NK-92 (cell line): ENCODE measurements at regions not wholly inside any gene's neighbourhood (a gene's known extent, or its start where the extent isn't known, plus 50 kb on each side); places are given as distances from the start of the nearest gene placed in this dataset.
"Not testable (repeated sequence)": the region's sequence is repeated elsewhere in the genome, so short reads cannot be mapped to it uniquely, and the experiment has no call there.

Source experiments
- DNase-seq: peaks from one replicate; lab custom pipeline; 2025; ENCODE audit not compliant: unreplicated experiment; lab: John Stamatoyannopoulos, UW

DNA sequence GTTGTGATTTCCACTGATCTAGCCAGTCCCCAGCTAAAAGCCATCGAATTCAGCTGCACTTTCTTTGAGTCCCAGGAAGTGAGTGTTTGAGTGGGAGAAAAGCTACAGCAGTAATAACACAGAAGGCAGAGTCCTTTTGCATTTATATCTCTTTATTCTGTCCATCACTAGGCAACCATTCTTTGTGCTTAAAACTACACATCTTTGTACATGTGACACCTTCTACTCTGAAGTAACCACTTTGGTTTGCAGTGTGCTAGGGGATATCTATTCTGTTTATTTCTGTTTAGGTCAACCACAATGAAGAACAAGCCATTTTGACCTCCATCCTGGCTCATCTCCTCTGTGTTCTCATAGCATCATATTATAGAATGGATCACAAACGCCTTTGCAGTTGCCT lies 226.0 kb upstream of the SERP2 start:
- no peak for DNase-seq

DNA sequence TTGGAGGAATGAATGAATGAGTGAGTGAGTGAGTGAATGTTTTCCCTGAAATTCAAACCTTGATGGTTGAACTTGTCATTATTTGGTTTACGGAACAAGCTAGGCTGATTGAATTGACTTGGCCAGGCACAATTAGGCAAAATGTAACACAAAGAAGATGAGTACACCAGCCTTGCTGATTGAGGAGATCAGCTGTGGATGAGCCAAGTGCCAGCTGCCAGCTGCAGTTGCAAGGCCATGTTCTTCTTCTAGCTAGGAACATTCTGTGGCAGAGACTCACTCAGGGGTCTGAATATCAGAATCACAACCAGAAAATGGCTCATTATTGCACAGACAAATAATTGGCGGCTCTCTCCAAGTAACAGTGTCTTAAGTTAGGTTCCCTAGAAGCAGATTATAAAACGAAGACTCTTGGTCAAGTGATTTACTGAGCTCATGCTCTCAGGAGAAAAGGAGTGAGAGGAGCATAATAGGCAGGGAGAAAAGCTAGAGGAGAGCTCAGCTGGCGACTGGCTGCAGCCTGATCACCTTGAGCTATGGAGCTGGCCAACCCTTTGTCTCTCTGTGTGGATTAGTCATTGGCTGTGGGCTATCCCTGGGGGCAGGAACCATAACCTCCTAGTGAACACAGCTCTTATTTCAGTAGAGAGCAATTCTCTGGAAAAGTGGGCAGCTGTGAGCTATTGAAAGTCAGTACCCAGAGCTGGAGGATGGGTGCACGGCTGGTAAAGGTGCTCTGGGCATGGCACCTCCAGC lies 225.3 kb upstream of the SERP2 start:
- DNase-seq: no peak

DNA sequence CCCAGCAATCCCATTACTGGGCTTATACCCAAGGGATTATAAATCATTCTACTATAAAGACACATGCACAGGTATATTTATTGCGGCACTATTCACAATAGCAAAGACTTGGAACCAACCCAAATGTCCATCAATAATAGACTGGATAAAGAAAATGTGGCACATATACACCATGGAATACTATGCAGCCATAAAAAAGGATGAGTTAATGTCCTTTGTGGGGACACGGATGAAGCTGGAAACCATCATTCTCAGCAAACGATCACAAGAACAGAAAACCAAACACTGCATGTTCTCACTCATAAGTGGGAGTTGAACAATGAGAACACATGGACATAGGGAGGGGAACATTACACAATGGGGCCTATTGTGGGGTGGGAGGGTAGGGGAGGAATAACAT lies 224.4 kb upstream of the SERP2 start:
- not testable (repeated sequence) for DNase-seq

DNA sequence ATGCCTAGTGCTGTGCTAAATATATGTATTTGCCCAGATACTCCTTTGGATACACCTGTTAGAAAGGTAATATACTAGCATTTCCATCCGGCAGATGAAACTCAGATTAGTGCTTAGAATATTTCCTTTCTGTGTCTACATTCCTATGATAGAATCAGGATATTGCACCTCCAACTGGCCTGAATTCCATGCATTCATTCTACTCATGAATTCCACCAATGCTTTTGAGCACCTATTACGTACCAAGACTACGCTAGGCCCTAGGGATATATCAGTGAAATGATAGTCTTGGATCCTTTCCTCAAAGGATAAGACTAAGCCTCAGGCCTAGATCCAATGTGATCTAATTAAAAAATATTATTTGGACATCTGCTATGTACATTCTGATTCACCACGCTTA lies 223.8 kb upstream of the SERP2 start:
- no peak for DNase-seq

DNA sequence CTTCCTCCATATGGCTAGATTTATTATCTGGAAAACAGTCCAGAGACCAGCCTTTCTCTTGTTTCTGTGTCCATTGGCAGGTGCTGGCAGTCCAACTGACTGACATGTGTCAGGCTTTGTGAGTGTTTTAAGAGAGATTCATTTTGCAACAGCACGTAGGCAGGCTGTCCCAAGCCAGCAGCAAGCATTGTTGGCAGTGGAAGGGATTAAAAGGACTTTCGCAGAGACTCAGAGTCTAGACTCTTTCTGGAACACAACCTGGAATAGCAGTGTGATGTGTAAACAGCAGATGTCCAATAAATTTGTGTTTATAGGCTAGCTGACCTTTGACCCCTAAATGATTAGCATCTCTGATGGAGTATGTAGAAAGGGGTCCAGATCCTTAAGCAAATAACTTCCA lies 222.2 kb upstream of the SERP2 start:
- no peak for DNase-seq

DNA sequence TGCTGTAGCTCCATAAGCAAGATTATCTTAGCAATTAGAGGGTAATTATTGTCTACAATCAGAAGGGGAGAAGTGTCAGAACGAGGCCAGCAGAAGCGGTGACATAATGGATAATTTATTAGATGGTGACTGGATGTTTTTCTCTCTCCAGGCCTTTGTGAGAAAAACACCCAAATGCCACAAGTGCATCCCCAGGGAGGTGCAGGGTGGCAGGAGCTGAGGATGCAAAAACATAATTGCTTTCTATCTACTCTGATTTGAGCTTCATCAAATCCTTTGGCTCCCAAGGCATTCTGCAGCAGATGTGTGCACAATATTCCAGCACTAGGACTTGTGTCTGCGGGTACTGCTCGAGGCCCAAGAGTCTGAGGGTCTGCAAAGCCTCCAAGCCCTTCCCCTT lies 220.1 kb upstream of the SERP2 start:
- no peak for DNase-seq

DNA sequence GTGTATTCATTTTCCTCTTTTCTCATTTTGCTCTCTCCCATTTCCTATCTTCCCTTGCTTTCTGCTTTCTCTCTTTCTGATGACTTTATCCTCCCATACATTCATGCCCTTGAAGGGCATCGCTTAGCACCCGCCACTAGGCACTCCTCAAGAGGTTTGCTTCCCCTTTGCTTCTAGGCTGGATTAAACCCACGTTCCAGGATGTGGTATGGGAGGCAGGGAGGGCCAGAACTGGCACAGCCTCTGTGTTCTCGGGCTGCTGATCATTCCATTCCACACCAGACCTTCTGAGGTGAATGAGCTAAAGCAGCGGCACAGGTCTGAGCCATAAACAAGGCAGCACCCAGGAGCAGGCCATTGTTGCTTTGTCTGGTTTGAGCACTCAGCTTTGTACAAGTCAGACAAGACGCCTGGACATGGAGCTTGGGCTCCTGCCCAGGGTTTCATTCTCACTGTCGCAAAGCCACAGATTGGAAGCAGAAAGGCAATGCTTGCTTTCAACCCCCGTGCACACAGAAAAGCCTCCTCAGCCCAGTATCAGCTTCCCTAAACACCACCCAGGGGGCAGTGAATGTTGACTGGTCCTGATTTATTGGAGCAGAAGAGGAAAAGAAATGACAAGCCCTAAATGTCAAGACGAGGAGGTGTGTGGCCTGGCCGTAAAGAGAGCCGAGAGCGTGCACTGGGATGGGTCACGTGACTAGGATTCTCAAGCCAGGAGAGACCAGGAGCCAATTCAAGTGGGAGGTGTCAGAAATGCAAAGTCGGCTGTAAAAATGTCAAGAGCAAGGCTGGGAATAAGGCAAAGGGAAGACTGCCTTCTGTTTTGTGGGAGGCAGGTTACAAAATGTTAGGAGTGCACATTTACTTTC lies 218.0 kb upstream of the SERP2 start:
- DNase-seq: no peak

DNA sequence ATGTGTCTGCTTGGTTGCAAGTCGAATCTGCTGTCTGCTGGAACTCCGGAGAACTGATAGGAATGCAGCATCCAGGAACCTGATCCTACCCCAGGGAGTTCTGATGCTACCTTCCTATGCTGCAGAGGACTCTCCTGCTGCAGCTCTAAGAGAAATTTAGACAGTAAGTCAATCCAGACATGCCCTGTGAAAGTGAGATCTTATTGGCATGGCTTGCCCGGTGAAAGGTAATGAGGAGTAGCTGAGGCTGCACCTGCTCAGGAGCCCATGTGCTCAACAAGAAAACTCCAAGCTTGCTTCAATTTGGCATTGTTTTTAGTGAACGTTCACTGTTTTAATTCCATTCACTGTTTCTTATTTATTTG lies 217.3 kb upstream of the SERP2 start:
- no peak for DNase-seq

DNA sequence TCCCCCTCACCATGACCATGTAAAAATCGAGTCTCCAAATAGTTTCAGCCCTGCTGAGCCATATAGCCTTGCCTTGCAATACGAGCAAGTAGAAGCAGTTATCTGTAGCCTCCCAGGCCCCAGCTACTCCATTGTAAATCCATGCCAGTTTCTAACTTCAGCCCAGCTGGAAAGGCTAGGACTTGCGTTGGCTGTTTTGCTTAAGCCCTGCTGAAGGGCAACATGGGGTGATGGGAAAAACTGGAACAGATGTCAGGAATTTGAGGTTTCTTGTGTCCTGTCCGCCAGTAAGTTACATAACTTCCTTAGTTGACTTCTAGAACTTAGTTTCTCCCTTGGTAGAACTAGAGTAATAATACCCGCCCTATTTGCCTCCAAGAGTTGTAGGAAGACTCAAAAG lies 216.0 kb upstream of the SERP2 start:
- DNase-seq: no peak

DNA sequence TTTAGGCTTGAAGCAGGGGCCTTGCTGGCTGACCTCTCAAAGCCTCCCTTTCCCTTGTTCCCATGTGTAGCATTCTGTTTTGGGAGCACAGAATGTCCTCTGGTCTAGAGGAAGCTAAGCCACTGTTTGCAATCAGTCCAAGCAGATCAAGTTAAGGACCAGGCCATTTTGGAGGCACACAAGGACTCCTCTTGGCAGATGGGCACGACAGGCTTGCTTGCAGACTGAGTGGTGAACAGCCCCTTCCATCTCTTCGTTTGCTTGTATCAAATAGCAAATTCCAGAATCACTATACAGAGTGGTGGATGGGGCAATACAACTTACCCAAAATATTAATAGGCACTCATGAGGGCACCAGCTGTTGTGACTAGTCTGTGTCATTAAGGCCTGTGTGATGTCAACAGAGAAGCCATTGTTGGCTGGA lies 215.5 kb upstream of the SERP2 start:
- DNase-seq: no peak

DNA sequence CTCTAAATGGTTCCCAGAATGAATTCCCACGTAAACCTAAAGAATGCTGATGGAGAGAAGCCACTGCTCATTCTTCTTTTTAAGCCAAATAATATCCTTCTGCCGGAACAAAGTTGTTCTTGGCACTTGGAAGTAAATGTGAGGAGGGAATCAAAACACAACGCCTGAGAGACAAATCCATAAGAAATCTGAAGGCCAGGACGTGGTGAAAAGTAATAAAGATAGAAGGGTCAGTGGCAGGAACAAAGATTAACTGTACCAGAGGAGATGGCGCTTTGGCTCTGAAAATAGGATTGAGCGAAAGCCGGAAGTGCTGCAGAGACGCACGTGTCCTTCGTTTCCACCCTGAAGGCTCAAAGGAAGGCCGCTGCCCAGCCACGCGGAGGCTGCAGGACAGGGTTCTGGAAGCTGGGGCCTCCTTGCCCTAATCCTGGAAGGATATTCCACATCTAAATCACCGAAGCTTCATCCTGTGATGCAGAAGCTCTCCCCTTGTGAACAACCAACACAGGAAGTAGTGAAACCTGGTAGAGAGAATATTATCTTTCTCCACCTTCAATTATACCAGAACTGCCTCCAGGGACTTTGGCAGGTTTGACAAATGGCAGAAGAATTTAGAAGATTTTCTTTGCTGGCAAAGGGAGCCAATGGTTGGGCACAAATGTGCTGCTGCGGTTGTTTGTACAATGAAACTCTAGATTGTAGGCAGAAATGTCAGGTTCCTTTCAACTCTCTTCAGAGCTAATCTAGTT lies 214.6 kb upstream of the SERP2 start:
- no peak for DNase-seq

DNA sequence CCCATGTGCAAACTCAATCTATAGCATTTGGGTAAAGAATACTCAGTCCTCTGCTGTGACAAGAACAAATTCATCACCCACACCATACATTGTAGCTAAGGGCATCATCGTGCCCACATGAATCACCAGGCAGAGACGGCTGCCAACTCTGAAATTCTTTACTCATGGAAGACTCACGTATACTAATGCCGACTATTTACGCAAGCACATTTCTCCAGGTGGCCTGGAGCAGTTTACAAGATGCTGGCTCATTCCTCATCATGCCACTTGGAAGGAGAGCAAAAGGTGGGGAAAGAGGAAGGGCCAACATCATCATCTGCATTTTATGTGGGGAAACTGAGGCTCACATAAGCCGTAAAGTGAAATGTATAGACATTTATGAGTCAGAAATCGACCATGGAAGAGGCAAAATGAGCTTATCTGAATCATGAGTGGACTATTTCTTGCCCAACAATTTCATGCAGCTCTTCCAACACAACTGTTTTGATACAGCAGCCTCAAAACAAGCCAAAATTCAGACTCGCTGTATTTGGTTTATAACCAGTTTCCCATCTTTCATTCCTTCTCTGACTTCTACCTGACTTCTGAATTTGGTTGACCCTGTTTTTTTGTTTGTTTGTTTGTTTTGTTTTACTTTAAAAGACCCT lies 213.9 kb upstream of the SERP2 start:
- no peak for DNase-seq

DNA sequence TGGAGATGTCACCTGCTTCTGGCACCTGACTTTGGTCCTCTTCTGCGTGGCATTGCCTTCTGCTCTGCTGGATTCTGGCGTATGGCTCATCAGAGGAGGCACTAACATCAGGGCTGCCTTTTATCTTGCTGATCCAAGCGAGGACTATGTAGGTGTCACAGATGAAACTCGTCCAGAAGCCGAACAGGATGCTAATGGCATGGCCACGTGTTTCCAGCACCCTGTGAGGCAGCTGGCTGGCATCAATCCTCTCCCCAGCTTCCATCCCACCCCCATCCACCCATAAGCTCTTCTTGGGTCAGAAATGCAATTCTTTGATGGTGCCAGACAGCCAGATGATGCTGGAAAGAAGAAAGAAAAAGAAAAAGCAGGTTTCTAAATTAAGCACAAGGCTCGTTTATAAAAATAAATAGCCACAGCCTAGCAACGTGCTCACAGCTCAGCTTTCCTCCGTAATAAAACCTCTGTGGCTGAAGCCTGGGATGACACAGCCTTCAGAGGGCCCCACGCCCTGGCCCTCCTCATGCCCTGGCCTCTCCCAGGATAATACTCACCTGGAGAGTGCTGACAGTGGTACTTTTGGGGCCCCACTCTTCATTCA lies 212.9 kb upstream of the SERP2 start:
- no peak for DNase-seq

DNA sequence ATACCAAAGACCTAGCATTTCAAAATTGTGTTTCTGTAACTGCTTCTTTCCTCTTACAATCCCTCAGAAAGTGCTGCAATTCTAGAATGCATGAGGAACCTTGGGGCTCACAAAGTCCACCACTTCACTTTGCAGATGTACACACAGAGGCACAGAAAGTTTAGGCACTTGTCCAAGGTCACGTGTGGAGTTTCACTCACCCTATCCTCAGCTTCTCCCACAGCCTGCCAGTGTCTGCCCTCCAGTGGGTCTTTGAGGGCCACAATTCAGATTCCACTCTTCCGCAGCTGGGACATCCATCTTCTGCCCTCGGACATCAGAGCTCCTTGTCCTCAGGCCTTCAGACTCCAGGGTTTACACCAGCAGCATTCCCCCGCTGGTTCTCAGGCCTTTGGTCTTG lies 210.5 kb upstream of the SERP2 start:
- no peak for DNase-seq

DNA sequence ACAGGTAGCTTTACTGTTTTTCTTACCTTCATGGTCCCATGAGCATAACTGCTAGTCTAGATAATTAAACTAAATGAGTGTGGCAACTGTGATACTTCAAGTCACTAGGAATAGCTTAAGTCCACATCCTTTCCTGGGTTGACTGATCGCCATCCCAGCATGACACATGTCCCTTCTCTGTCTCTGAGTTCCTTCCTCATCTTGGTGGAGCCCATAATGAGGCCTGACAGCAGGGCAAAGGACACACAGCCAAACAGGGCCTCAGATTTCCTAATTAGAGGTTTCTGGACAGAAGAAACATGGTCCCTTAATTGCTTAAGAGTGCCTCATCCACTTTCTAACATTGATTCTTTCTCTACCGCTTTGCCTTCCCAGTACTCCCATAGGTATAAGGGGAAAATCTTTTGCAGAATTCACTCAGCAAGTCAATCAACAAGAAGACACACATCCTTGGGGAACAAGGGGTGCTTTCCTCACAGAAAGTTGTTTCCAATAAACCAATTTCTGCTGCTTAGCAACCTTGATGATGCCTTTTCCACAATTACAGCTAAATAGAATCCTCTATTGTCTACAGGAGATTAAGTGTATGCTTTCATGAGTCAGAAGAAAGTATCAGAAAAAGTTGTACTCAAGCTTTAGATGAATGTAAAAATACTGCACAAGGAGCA lies 208.3 kb upstream of the SERP2 start:
- no peak for DNase-seq

DNA sequence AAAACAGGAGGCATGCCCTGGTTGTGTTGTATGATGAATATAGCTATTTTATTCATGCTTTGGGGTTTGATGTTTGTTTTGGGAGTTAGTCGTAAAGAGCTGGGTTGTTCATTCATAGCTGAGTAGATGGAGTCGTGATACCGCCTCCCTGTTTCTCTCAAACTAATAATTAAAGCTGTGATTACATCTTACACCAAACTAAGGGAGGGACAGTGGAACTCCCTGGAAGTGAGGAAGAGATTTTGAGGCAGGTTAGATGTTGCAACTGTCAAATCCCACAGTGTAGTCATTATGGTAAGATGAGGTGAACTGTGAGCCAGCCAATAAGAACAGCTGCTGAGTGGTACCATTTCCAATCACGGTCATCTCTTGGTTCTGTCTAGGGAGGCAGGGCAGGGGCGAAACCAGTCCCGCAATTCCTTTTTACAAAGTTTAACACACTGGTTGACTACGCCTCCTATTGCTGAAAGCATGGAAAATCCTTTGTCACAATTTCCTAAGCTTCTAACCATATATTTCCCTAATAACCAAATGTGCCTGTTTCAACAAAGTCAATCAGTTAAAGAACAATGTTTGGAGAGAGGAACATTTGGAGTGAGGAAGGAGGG lies 207.6 kb upstream of the SERP2 start:
- no peak for DNase-seq

DNA sequence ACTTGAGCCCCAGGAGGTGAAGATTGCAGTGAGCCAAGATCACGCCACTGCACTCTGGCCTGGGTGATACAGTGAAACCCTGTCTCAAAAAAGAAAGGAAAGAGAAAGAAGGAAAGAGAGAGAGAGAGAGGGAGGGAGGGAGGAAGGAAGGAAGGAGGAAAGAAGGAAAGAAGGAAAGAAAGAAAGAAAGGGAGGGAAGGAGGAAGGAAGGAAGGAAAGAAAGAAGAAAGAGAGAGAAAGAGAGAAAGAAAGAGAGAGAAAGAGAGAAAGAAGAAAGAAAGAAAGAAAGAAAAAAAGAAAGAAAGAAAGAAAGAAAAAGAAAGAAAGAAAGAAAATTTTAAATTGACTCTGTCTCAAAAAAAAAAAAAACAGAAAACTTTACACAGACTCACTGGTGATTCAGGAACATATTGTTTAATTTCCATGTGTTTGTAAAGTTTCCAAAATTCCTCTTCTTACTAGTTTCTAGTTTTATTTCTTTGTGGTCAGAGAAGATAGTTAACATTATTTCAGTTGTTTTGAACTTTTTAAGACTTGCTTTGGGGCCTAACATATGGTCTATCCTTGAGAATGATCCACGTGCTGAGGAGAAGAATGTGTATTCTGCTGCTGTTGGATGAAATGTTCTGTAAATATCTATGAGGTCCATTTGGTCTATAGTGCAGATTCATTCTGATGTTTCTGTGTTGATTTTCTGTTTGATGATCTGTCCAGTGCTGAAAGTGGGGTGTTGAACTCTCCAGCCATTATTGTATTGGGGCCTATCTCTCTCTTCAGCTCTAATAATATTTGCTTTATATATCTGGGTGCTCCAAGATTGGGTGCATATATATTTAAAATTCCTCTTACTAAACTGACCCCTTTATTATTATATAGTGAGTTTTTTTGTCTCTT lies 204.4 kb upstream of the SERP2 start:
- DNase-seq: no peak

DNA sequence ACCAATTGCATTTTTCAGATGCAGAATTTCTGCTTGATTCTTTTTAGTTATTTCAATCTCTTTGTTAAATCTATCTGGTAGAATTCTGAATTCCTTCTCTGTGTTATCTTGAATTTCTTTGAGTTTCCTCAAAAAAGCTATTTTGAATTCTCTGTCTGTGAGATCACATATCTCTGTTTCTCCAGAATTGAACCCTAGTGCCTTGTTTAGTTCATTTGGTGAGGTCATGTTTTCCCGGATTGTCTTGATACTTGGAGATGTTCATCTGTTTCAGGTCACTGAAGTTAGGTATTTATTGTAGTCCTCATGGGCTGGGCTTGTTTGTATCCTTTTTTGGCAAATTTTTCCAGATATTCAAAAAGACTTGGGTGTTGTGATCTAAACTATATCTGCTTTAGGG lies 202.9 kb upstream of the SERP2 start:
- no peak for DNase-seq

DNA sequence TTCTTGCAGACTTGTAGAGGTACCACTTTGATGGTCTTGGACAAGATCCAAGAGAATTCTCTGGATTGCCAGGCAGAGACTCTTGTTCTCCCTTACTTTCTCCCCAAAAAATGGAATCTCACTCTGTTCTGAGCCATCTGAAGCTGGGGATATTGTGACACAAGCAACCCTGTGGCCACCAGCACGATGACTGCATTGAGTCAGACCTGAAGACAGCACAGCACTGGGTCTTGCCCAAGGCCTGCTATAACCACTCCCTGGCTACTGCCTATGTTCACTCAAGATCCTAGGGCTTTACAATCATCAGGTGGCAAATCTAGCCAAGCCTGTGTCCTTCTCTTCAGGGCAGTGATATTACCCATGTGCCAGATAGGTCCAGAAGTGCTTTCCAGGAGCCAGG lies 202.5 kb upstream of the SERP2 start:
- DNase-seq: no peak
